Erythroblast (primary cell): ENCODE measurements at regions not wholly inside any gene's neighbourhood (a gene's known extent, or its start where the extent isn't known, plus 50 kb on each side); places are given as distances from the start of the nearest gene placed in this dataset.

ENCODE experiments used
- GATA1 ChIP-seq: IDR thresholded peaks from 2 replicates; pipeline ENCODE4 v1.6.1; 2011; ENCODE audit warnings: low read depth, mild to moderate bottlenecking, control low read depth, low read length, moderate library complexity
- POLR2A ChIP-seq: IDR thresholded peaks from 2 replicates; pipeline ENCODE4 v1.6.1; 2011; ENCODE audit warnings: mild to moderate bottlenecking, low read length

DNA sequence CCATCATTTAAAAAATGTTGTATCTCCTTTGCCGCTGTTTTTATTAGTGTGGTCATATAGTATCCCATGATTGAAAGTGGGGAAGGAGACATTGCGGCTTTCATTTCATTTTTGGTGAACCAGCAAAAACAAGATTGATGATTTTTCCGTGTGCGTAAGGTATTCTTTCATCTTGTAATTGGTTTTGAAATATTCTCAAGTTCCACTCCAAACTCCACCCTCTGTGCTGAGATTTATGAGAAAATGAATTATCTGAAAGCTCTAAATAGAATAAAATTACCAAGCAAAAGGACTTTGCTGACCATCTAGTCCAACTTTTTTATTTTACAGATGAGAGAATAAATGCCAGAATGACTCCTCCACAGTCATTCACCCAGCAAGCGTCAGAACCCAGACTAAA is 103.1 kb upstream of the MPDZ start:
- TF ChIP-seq POLR2A: no peak
- TF ChIP-seq GATA1: no peak
